ENCODE measurements at regions not wholly inside any gene's neighbourhood (a gene's known extent, or its start where the extent isn't known, plus 50 kb on each side); places are given as distances from the start of the nearest gene placed in this dataset.

- Histone ChIP-seq H3K4me1 (replicated peaks in 1 of 2) (no peaks in the 10 kb centered on the region), H3K36me3 (replicated peaks in 1 of 2) (no peaks in the 10 kb centered on the region), H3K9me3 (replicated peaks in 1 of 3) (no peaks in the 10 kb centered on the region), H3K27ac (no peak overlapping the region), H3K27me3 (no peaks in the 10 kb centered on the region), H3K4me3 (no peak overlapping the region)
- intact Hi-C loops (cut with DNase I), result no loop called here
- TF ChIP-seq CTCF (IDR thresholded peaks at IDR 0.05) (no peak), POLR2A (IDR thresholded peaks at IDR 0.05) (no peak)
- 67 to 82% (median 71%) methylated on average over 2 of the region's 2 CpGs for WGBS, 4 donors
- DNase-seq, result no peak
Observed at GRCh38 chr13:83634601-83635000, 247.7 kb downstream of the SLITRK1 start.

- WGBS, 4 donors, result 51 to 73% (median 70%) methylated on average over 2 of the region's 2 CpGs
- H3K27ac ChIP-seq, result no peak overlapping the region
- no peak overlapping the region for H3K4me3 ChIP-seq
- intact Hi-C loops (cut with DNase I), result no loop called here
- H3K27me3 ChIP-seq, result no peaks in the 10 kb centered on the region
- H3K9me3 ChIP-seq (replicated peaks in 1 of 3), result no peaks in the 10 kb centered on the region
- H3K36me3 ChIP-seq (replicated peaks in 1 of 2), result no peaks in the 10 kb centered on the region
- TF ChIP-seq POLR2A (IDR thresholded peaks at IDR 0.05) (no peak), CTCF (IDR thresholded peaks at IDR 0.05) (no peak)
- no peaks in the 10 kb centered on the region for H3K4me1 ChIP-seq (replicated peaks in 1 of 2)
- no peak for DNase-seq
Observed at GRCh38 chr13:83633746-83634145, 248.5 kb downstream of the SLITRK1 start.

- no peaks in the 10 kb centered on the region for H3K4me1 ChIP-seq (replicated peaks in 1 of 2)
- 50 to 79% (median 66%) methylated on average over 1 to 2 of the region's 2 CpGs for WGBS, 4 donors
- DNase-seq, result no peak
- TF ChIP-seq POLR2A (IDR thresholded peaks at IDR 0.05), result no peak
- TF ChIP-seq CTCF (IDR thresholded peaks at IDR 0.05), result no peak
- intact Hi-C loops (cut with DNase I), result no loop called here
- no peaks in the 10 kb centered on the region for H3K36me3 ChIP-seq (replicated peaks in 1 of 2)
- no peak overlapping the region for H3K27ac ChIP-seq
- H3K9me3 ChIP-seq (replicated peaks in 1 of 3), result no peaks in the 10 kb centered on the region
- no peaks in the 10 kb centered on the region for H3K27me3 ChIP-seq
- H3K4me3 ChIP-seq, result no peak overlapping the region
Observed at GRCh38 chr13:83622422-83622784, 259.9 kb downstream of the SLITRK1 start.

- H3K9me3 ChIP-seq (replicated peaks in 1 of 3), result no peaks in the 10 kb centered on the region
- DNase-seq, result no peak
- no peak for TF ChIP-seq POLR2A (IDR thresholded peaks at IDR 0.05)
- TF ChIP-seq CTCF (IDR thresholded peaks at IDR 0.05), result no peak
- no peaks in the 10 kb centered on the region for H3K27me3 ChIP-seq
- no peak overlapping the region for H3K4me3 ChIP-seq
- no peak overlapping the region for H3K27ac ChIP-seq
- no peaks in the 10 kb centered on the region for H3K4me1 ChIP-seq (replicated peaks in 1 of 2)
- intact Hi-C loops (cut with DNase I), result no loop called here
- H3K36me3 ChIP-seq (replicated peaks in 1 of 2), result no peaks in the 10 kb centered on the region
- WGBS, 4 donors, result 79 to 87% (median 82%) methylated on average over 9 to 10 of the region's 10 CpGs
Observed at GRCh38 chr13:83621765-83622421, 260.4 kb downstream of the SLITRK1 start.
